ENCODE measurements at regions not wholly inside any gene's neighbourhood (a gene's known extent, or its start where the extent isn't known, plus 50 kb on each side); places are given as distances from the start of the nearest gene placed in this dataset.

DNA sequence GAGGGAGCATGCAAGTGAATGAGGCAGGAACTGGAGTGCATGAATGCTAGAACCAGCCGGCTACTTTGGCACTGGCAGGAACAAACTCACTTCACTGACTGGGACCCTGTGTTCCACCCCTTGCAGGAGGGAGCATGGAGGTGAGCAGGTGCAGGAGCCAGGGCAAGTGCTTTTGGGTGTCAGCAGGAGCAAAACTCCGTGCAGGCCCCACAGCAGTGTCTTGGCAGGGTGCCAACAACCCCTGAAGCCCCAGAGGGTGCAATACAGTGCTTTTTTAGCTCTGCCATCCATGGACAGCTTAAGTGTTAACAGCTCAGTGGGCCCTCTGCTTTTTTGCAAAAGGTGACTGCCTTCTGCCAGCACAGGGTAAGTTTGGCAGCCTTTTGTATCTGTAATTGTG lies 245.8 kb upstream of the PCSK5 start:
- no peak for DNase-seq
- TF ChIP-seq, protein P1, sequence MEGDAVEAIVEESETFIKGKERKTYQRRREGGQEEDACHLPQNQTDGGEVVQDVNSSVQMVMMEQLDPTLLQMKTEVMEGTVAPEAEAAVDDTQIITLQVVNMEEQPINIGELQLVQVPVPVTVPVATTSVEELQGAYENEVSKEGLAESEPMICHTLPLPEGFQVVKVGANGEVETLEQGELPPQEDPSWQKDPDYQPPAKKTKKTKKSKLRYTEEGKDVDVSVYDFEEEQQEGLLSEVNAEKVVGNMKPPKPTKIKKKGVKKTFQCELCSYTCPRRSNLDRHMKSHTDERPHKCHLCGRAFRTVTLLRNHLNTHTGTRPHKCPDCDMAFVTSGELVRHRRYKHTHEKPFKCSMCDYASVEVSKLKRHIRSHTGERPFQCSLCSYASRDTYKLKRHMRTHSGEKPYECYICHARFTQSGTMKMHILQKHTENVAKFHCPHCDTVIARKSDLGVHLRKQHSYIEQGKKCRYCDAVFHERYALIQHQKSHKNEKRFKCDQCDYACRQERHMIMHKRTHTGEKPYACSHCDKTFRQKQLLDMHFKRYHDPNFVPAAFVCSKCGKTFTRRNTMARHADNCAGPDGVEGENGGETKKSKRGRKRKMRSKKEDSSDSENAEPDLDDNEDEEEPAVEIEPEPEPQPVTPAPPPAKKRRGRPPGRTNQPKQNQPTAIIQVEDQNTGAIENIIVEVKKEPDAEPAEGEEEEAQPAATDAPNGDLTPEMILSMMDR (IDR thresholded peaks at IDR 0.05; ENCODE audit: insufficient read depth in 1 of 2, low read depth in 1 of 2, low read length in 1 of 2, severe bottlenecking in 1 of 2, unreplicated experiment in 1 of 2), result no peak
- Histone ChIP-seq H3K27me3 (replicated peaks; ENCODE audit: control insufficient read depth, insufficient read depth, low read length) (no peaks in the 10 kb centered on the region), H3K4me1 (no peaks in the 10 kb centered on the region), H3K36me3 (ENCODE audit: control insufficient read depth, insufficient read depth, low read length) (no peaks in the 10 kb centered on the region), H3K4me3 (ENCODE audit: low read depth, low read length) (no peak overlapping the region), H3K9me3 (no peaks in the 10 kb centered on the region)
- no TSS peak for BruUV-seq (replicated peaks)
- Mint-ChIP-seq H3K4me3 (ENCODE audit: unreplicated experiment) (no peak overlapping the region), H3K4me1 (ENCODE audit: low read depth, unreplicated experiment) (no peaks in the 10 kb centered on the region), H3K36me3 (ENCODE audit: insufficient read depth, unreplicated experiment) (no peaks in the 10 kb centered on the region), H3K9me3 (ENCODE audit: unreplicated experiment) (no peaks in the 10 kb centered on the region), H3K27me3 (ENCODE audit: insufficient read depth, unreplicated experiment) (no peaks in the 10 kb centered on the region), H3K27ac (ENCODE audit: unreplicated experiment) (no peak overlapping the region)
- ChIA-PET POLR2A (no interaction called here), CTCF (no interaction called here)
- intact Hi-C loops (cut with micrococcal nuclease; ENCODE audit: unreplicated experiment), result no loop called here

DNA sequence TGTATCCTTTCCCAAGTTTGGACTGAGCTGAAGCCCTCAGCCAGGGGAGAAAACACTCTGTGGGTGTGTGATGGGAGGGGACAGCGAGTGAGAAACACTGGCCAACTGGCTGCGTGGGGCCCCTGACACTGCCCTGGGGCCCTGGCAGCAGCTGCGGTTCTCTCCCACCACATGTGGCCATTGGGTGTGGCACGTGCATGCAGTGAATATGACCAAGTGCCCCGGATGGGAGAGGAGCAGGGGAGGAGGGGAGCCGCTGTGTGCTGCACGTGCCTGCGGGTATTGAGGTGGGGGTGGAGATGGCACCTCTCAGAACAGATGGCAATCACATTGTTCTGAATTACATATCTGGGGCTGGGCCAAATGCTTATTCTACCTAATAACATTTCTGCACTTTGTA lies 242.4 kb upstream of the PCSK5 start:
- Mint-ChIP-seq H3K4me1 (ENCODE audit: low read depth, unreplicated experiment) (peaks cover under 1% of the 10 kb centered on the region), H3K9me3 (ENCODE audit: unreplicated experiment) (no peaks in the 10 kb centered on the region), H3K27me3 (ENCODE audit: insufficient read depth, unreplicated experiment) (no peaks in the 10 kb centered on the region), H3K36me3 (ENCODE audit: insufficient read depth, unreplicated experiment) (no peaks in the 10 kb centered on the region), H3K4me3 (ENCODE audit: unreplicated experiment) (no peak overlapping the region), H3K27ac (ENCODE audit: unreplicated experiment) (no peak overlapping the region)
- Histone ChIP-seq H3K4me1 (no peaks in the 10 kb centered on the region), H3K27me3 (replicated peaks; ENCODE audit: control insufficient read depth, insufficient read depth, low read length) (no peaks in the 10 kb centered on the region), H3K36me3 (ENCODE audit: control insufficient read depth, insufficient read depth, low read length) (no peaks in the 10 kb centered on the region), H3K9me3 (no peaks in the 10 kb centered on the region), H3K4me3 (ENCODE audit: low read depth, low read length) (no peak overlapping the region)
- BruUV-seq (replicated peaks), result no TSS peak
- no peak for DNase-seq
- intact Hi-C loops (cut with micrococcal nuclease; ENCODE audit: unreplicated experiment), result no loop called here
- TF ChIP-seq, protein P1 (IDR thresholded peaks at IDR 0.05; ENCODE audit: insufficient read depth in 1 of 2, low read depth in 1 of 2, low read length in 1 of 2, severe bottlenecking in 1 of 2, unreplicated experiment in 1 of 2), result no peak
- ChIA-PET CTCF (no interaction called here), POLR2A (interaction anchor here (0.6 kb wide), 1 partner anchor 50 kb away, joined by 3 read pairs; no protein-coding TSS in a partner anchor)

DNA sequence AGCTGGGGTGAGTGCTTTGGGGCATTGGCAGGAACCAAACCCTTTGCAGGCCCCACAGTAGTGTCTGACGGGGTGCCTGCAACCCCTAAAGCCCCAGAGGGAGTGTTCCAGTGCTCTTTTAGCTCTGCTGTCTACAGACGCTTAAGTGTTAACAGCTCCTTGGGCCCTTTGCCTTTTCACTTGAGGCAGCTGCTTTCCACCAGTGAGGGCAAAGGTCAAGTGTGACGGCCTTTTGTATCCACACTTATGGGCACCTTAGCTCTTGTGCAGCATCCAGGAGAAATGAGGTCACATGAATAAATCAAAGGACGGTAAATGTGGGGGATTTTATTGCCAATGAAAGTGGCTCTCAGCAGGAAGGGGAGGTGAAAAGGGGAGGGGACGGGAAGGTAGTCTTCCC lies 241.4 kb upstream of the PCSK5 start:
- no peak overlapping the region for H3K4me3 Mint-ChIP-seq (ENCODE audit: unreplicated experiment)
- no peak overlapping the region for H3K27ac Mint-ChIP-seq (ENCODE audit: unreplicated experiment)
- no peaks in the 10 kb centered on the region for H3K27me3 Mint-ChIP-seq (ENCODE audit: insufficient read depth, unreplicated experiment)
- no peaks in the 10 kb centered on the region for H3K9me3 Mint-ChIP-seq (ENCODE audit: unreplicated experiment)
- Histone ChIP-seq H3K9me3 (no peaks in the 10 kb centered on the region), H3K4me3 (ENCODE audit: low read depth, low read length) (no peak overlapping the region), H3K36me3 (ENCODE audit: control insufficient read depth, insufficient read depth, low read length) (no peaks in the 10 kb centered on the region), H3K27me3 (replicated peaks; ENCODE audit: control insufficient read depth, insufficient read depth, low read length) (no peaks in the 10 kb centered on the region), H3K4me1 (no peaks in the 10 kb centered on the region)
- TF ChIP-seq, protein P1 (IDR thresholded peaks at IDR 0.05; ENCODE audit: insufficient read depth in 1 of 2, low read depth in 1 of 2, low read length in 1 of 2, severe bottlenecking in 1 of 2, unreplicated experiment in 1 of 2), result no peak
- no peaks in the 10 kb centered on the region for H3K36me3 Mint-ChIP-seq (ENCODE audit: insufficient read depth, unreplicated experiment)
- no peak for DNase-seq
- ChIA-PET POLR2A (no interaction called here), CTCF (no interaction called here)
- H3K4me1 Mint-ChIP-seq (ENCODE audit: low read depth, unreplicated experiment), result peaks cover 6% of the 10 kb centered on the region
- intact Hi-C loops (cut with micrococcal nuclease; ENCODE audit: unreplicated experiment), result no loop called here
- no TSS peak for BruUV-seq (replicated peaks)
